ELF-1 (cell line): ENCODE measurements at regions not wholly inside any gene's neighbourhood (a gene's known extent, or its start where the extent isn't known, plus 50 kb on each side); places are given as distances from the start of the nearest gene placed in this dataset.

Experiments
- DNase-seq: peaks from one replicate; pipeline ENCODE4 v3.0.0-alpha.2; 2016; ENCODE audit warnings: low read depth, low spot score

DNA sequence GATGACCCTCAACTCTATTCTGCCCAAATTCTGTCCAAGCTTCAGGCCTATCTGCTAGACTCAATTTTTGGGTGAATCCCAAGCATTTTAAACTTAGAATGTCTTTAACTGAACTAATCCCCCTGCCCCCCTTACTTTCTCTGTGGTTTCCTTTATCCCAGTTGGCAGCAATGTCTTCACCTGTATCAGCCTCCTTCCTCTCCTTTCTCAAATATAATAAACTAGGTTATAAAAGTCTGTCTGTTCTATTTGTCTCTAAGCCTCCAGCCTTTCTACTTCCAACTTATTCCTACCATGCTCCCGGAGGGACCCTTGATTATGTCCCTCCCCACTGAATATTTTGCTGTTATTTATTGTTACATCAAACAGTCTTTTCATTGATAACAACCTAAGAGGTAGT is 375.5 kb upstream of the TRIB2 start:
- DNase-seq: no peak

DNA sequence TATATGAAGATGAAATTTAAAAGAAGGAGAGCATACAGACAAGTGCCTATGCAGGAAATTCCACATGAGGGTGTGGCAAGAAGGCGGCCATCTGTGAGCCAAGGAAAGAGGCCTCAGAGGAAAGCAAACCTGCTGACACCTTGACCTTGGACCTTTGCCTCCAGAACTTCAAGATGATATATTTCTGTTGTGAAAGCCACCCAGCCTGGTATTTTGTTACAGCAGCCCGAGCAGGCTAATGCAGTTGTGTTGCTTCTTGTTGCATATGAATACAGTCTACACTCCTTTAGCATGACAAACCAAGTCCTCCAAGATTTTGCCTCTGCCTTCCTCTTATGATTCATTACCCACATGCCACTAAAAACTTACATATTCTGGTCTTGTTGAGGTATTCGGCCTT is 374.8 kb upstream of the TRIB2 start:
- DNase-seq: no peak

DNA sequence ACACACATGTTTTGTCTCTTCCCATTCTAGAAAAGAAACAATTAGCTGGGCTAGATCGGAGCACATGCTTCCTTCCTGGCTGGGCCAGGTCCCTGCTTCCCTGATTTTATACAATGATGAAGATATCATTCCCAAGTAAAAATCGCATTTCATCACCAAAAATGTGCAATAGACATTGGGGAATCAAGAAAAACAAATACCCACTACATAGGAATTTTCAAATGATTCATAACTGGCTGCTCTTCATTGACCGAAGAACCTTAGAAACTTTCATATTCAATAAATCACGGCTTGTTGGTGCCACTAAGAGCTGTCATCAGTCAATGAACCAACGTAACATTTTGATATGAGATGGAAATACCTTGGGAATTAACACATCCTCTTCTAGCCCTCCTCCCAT is 373.6 kb upstream of the TRIB2 start:
- no peak for DNase-seq

DNA sequence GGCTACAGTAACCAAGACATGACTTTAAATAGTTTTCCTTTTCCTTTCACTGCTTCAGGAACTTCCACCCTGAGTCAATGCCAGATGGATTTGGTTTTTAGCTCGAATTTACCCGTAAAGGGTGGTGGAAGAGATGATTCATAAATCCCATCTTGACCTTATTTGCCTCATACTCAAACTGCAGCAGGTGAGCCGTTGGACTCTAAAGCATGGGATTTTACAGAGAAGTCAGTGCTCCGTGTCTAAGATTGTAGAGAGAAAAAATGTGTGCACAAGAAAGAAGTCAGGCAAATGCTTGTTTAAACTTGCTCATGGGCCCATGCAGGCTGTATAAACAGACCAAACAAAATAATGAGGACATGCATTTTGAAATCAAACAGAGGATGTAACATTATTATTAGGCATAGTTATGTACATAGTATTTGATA is 369.7 kb upstream of the TRIB2 start:
- no peak for DNase-seq

DNA sequence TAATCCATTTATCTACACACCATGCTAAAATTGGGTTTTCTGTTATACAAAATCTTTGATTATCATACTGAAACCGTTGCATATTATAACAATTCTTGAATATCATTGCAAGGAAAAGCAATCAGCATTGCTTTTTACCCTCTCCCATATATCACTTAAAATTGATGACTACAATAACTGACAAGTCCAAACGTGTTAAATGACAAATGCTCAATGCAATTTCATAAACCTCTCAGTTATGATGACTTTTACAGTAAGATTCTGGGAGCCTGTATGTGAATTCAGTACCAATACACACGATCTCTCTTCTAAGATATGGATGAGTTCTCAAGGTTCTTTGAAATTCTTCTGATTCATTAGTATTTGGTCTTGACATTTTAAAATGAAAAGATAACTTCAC is 368.5 kb upstream of the TRIB2 start:
- DNase-seq: no peak

DNA sequence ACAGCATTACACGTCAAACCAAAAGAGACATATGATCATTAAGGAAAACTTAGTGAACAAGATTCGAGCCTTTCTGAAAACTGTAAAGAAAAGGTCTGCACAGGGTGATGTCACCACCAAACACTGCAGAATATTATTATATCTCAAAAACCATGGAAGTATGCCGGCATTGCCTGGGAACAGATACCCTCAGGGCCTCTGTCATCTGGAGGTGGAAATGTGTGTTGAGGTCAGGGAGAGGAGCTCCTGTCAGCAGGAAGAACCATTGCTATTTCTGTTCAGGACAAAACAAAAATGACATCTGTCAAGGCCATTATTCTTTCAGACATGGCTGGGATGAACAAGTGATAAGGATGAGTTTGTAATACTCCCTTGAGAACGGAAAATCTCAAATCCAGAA is 365.9 kb upstream of the TRIB2 start:
- no peak for DNase-seq

DNA sequence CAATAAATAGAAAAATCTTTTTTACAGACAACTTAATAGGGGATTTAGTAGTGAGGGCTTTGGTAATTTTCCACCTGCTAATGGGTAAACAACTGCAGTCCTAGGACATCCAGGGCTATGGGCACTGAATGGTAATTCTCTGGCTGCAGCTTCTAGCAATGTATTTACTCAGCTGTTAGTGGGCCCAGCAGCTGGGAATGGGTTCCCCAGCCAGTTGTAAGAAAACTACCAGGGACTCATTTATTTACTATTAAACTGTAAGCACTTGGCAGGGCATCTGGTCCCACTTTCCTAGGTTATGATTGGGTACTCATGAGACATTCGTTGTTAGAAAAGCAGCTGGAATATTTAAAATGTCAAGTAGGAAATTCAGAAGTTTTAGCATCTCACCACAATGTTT is 363.8 kb upstream of the TRIB2 start:
- no peak for DNase-seq

DNA sequence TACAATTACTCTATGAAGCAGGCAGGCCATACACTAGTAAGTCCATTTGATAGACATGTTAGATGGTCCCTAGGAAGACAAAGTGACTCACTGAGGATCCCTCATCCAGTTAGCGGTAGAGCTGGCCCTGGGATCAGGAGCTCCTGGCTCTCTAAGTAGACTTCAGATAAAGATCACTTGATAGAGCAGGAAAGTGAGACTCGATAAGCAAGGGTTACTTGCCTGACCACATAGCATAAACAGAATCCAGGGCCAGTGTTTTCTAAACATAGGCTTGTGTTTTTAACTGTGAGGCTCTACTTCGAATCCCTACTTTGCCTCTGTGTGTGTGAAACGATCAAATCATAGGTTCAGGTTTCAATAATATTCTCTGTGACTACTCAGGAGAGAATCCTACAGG is 355.2 kb upstream of the TRIB2 start:
- peak; percentile 1 for DNase-seq

DNA sequence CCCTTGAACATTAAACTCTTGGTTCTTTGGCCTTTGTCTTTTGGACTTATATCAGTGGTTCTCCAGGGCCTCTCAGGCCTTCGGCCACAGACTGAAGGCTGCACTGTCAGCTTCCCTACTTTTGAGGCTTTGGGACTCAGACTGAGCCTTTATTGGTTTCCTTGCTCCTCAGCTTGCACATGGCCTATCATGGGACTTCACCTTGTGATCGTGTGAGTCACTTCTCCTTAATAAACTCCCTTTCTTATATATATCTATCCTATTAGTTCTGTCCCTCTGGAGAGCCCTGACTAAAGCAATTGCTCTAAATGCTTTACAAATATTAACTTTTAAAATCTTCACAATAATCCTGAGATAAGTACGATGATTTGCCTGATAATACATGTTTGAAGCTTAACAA is 353.6 kb upstream of the TRIB2 start:
- DNase-seq: no peak

DNA sequence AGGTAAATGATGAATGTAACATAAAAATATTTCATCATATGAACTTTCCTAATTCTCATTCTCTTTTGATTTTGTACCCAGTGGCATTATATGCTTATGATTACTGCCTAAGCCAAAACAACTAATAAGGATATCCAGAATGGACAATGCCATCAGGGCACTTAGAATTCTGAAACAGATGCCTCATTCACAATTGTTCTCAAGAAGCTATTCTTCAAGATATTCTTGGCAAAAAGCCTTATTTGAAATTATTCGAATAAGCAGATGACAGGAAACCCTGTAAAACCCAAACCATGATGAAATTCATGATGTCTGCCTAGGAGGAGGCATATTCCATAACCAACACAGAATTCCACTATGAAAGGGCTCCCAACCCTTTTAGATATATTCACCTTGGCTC is 353.2 kb upstream of the TRIB2 start:
- no peak for DNase-seq

DNA sequence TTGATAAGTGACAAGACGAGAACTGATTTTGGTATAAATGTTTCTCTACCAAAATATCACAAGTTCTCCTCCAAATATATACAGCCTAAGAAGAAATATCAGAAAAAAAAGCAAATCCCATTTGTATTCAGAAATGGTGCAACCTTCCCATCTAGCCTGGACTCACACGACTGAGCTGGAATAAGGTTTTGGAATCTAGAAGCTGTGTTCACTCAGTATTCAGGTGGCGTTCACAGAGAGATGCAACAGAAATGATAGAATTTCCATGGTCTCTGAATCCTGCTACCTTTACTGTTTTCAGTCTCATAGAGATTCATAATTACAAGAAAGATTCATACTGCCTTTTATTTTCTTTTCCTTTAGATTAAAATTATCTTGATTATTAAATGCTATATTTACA is 347.2 kb upstream of the TRIB2 start:
- no peak for DNase-seq

DNA sequence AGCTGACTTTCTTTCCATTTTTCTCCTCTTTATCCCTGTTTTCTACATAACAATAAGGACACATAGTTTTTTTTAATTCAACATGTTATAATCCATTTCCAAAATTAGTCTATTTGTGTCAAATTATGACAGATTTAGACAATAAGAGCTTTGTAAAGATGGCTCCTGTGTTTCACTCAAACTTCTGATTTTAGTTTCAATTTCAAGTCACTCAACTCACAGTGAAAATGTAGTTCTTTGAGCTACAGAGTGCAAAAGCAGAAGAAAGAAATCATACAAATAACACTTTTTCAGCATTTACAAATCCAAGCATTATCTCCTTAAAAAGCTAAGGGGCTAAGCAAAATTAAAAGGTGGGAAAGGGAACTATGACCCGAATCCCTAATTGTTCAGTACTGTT is 340.7 kb upstream of the TRIB2 start:
- DNase-seq: no peak

DNA sequence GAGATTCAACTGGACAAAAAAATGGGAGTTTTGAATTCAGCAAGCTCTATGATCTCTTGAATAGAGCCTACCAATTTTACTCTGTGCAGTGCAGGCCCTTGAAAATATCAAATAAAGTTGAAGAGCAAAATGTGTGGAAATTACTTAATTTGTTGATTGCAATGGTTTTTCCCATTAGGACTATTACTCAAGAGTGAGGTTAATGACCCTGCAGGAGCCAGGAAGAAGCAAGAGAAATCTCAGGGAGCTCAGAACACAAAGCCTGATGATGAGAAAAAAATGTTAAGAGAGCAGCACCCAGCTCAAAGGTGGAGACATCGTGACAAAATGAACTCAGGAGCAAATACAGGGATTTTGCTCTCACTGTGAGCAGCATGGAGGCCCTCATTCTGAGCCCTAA is 337.6 kb upstream of the TRIB2 start:
- DNase-seq: no peak

DNA sequence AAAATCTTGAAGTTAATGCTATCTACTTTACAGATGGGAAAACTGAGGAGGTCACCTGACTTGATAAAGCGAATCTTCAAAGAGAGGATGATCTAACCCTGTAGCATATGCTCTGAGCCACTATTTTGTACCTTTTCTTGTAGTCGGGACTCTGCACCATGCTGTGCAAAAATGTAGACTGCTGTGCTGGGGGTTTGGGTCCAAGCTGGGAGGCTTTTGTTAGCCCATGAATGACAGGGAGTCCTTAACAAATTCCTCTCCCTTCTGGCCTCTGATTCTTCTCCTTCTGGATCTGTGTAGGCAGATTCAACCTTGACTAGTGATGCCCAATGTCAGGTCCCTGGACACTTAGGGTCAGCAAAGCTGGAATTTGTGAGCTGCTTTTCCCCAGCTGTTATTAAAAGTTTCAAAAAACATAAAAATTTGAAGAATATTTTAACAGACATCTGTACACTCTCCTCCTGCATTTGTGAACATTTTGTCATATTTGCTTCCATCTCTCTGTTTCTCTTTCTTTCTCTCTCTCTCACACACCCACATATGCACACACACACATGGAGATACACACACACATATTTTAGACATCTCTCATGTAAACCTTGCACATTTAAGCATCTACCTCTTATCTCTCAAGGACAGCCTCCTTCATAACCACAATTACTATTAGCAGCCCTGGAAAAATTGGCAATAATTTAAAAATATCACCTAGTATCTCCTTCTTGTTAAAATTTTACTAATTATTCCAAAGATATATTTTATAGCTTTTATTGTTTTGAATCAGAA is 335.0 kb upstream of the TRIB2 start:
- peak; percentile 40 for DNase-seq

DNA sequence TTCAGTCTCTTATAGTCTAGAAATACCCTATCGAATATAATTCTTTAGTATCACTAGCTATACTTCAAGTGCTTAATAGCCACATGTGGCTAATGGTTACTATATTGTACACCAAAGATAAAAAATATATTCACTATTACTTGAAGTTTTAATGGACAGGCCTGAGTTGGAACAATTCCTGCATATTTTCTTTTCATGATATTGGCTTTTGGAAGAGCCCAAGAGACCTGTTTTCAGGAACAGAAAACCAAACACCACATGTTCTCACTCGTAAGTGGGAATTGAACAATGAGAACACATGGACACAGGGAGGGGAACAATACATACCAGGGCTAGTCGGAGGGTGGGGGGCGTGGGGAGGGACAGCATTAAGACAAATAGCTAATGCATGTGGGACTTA is 334.4 kb upstream of the TRIB2 start:
- no peak for DNase-seq

DNA sequence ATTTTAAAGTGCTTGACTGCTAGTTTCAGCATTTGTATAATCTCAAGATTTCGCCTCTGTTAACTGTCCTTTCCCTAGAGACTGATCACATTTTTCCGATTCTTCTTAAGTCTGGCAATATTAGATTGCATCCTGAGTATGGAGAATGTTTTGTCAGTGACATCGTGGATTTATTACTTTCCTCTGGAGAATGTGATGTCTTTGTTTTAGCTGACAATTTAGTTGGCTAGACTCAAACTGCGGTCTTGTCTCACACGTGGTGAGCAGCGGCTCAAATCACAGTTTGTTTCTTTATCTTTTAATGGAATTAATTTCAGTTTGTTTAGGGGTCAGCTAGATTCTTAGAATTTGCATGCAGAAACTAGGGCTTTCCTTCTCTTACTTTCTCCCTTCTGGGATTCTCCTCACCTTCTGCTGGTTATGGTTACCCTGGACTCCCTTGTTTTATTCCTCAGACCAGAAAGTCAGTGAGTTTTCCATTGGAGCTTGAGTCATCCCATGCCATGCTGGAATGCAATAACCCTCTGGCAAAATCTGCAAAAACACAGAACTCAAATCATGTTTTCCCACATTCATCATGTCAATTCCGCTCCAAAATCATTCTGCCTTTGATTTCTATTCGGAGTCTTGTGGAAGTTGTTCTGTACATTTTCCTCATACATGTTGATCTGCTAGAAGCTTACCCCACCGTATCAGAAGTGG is 327.2 kb upstream of the TRIB2 start:
- DNase-seq: no peak

DNA sequence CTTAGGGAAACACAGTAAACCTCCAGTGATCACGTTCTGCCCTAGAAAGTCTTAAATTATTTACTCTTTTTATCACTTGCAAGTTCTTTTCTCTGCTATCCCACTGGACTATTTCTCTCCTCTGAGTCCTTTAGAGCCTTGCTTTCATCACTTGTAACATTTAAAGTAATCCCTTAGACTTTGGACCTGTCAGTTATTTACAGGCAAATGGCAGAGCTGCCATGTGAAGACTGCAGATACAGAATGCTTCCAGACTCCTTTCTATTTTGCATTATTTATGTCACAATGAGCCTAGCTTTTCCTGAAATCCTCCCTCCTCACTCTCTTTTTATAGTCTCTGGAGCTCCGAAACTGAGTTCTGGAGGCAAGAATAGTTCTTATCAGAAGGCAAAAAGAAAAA is 325.6 kb upstream of the TRIB2 start:
- no peak for DNase-seq

DNA sequence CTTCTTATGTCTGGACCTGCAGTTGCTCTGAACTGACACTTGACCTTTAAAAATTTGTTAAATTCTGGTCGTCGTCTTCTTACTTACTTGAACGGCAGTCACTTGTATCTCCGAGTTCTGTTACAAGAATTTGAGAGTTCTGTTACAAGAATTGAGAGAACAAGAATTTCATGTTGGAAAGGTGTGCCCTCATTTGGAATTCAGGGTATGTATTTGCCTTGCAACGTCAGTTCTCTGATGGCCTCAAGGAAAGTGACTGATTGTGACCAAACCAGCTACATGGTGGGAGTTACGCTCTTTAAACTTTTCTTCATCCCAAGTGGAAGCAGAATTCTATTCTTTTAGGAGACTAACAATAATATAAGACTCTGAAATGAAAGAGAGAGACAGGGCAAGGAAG is 320.0 kb upstream of the TRIB2 start:
- DNase-seq: no peak

DNA sequence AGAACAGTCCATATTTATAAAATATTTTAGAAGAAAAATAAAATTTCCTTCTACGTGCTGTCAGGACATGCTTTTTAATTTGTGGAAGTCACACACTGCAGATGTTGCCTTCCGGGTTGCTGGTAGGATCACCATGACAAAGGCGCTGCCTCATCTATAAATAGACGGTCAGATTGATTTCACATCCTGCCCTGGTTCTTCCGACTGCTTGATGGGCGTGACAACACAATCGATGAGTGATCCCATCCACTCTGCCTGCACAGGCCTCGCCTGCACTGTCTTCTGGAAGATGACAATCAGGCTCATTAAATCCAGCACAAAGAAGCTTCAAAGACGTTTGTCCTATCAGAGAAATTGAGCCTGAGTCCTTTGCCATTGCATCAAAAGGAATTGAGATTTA is 318.9 kb upstream of the TRIB2 start:
- DNase-seq: no peak

DNA sequence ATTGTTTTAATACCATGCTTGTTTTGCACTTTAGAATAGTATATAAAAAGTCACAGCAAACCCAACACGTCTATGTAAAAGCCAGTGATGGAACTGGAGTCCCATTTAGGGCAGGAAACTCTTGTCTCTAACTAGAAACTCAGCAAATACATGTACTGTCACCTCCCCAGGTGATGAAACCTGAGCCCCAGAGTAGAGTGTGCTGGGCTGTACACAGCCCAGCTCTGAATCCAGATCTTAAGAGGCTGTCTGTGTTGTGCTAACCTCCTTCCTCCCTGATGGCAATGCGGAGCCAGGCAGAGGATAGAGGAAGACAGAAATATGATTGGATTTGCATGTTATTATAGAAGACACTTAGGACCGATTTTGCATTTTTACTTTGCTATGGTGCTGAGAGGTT is 317.5 kb upstream of the TRIB2 start:
- DNase-seq: no peak

DNA sequence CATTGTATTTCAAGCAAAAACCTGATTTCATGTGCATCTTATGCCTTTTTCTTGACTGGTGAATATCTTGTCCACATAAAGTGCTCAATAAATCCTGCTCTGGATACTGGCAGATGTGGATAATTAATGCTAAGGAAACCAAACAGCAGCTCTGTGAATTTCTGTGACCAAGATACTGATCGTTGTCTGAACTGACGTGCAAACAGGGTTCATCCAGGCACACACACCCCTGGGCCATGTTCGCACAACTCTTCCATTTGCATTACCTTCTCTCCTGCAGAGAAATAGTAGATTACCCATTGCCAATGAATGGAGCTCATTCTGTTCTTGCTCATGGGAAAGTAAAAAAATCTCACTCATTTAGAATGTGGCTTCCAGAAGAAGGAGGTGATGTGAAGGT is 316.2 kb upstream of the TRIB2 start:
- no peak for DNase-seq

DNA sequence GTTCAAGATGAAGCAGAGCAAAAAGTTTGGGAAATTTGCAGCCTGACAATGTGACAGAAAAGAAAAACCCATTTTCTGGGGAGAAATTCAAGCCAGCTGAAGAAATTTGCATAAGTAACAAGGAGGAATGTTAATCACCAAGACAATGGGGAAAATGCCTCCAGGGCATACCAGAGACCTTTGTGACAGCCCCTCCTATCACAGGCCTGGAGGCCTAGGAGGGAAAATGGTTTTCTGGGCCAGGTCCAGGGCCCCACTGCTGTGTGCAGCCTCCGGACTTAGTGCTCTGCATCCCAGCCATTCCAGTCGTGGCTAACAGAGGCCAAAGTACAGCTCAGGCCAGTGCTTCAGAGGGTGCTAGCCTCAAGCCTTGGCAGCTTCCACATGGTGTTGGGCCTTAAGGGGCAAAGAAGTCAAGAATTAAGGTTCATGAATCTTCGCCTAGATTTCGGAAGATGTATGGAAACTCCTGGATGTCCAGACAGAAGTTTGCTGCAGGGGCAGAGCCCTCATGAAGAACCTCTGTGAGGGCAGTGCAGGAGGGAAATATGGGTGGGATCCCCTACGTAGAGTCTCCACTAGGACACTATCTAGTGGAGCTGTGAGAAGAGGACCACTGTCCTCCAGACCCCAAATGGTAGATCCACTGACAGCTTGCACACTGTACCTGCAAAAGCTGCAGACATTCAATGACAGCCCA is 314.1 kb upstream of the TRIB2 start:
- DNase-seq: peak; percentile 20

DNA sequence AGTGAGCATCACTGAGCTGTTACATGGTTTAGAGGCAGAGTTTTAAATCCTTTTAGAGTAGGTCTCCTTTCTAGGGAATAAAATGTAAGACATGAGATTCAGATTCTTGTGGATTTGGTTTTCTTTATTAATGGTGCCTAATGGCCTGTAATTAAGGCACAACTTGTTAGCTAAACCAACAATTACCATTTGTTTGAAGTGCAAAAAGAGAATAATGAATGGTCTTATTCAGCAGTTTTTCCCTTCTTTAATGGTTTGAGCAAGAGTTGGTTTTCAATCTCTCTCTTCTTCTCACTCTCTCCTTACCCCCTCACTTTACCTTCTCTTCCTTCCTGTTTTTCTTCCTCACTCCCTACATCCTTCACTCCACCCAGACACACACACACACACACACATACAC is 312.2 kb upstream of the TRIB2 start:
- DNase-seq: no peak
